H1 (cell line): ENCODE measurements at regions not wholly inside any gene's neighbourhood (a gene's known extent, or its start where the extent isn't known, plus 50 kb on each side); places are given as distances from the start of the nearest gene placed in this dataset.

Experiments
- CTCF ChIA-PET: fragments of 300-600 bp; sonication (Branson Sonifier 250); formaldehyde crosslinking; loops from one replicate; lab custom pipeline; 2021; ENCODE audit not compliant: partially characterized antibody; lab: Charles Lee
- POLR2A ChIA-PET: fragments of 300-600 bp; sonication (Branson Sonifier 250); formaldehyde crosslinking; loops from one replicate; lab custom pipeline; 2021; ENCODE audit warnings: inconsistent platforms; ENCODE audit not compliant: partially characterized antibody; lab: Charles Lee
- DNase-seq, 2 experiments: peaks; one replicate each; pipeline versions ENCODE4 v3.0.0 to v3.0.0-alpha.2; 2010 to 2022; ENCODE audit warnings: low spot score in 2 of 2, low read depth in 1 of 2, mixed read lengths in 1 of 2
- FAIRE-seq: peaks from 2 replicates; lab custom pipeline; 2011; peaks lifted over from hg19 to GRCh38; lab: Jason Lieb, UNC
- H2AFZ ChIP-seq: 2 replicates; pipeline ENCODE4 v1.8.1; 2012; ENCODE audit warnings: low read length, inconsistent platforms
- H2AK5ac ChIP-seq: 2 replicates; pipeline ENCODE4 v1.6.1; 2013; ENCODE audit warnings: low read depth, low read length
- H2BK120ac ChIP-seq: replicated peaks from 2 replicates; pipeline ENCODE3; 2013; ENCODE audit warnings: low read depth, low read length, inconsistent platforms
- H2BK12ac ChIP-seq: 2 replicates; pipeline ENCODE4 v1.6.1; 2013; ENCODE audit warnings: low read depth, low read length
- H2BK15ac ChIP-seq: 2 replicates; pipeline ENCODE4 v1.6.1; 2013; ENCODE audit warnings: low read length
- H2BK20ac ChIP-seq: 2 replicates; pipeline ENCODE4 v1.6.1; 2013; ENCODE audit warnings: low read length
- H2BK5ac ChIP-seq: 2 replicates; pipeline ENCODE4 v1.6.1; 2013; ENCODE audit warnings: low read depth, low read length
- H3K14ac ChIP-seq: 2 replicates; pipeline ENCODE4 v1.6.1; 2013; ENCODE audit warnings: inconsistent platforms; ENCODE audit not compliant: insufficient read length
- H3K18ac ChIP-seq: 2 replicates; pipeline ENCODE4 v1.6.1; 2013; ENCODE audit warnings: low read length; ENCODE audit errors: extremely low read depth
- H3K23ac ChIP-seq: 2 replicates; pipeline ENCODE4 v1.6.1; 2013; ENCODE audit warnings: inconsistent platforms; ENCODE audit not compliant: insufficient read length
- H3K23me2 ChIP-seq: 2 replicates; pipeline ENCODE4 v1.6.1; 2013; ENCODE audit warnings: low read depth, low read length
- H3K27ac ChIP-seq: 2 replicates; pipeline ENCODE4 v1.6.1; 2011; ENCODE audit warnings: low read depth, low read length, inconsistent platforms
- H3K27me3 ChIP-seq, 4 experiments: replicated peaks in 1 of 4; 1 replicate in 1 of 4; 2 replicates in 3 of 4; pipeline versions ENCODE4 v1.6.1 to v1.8.1; 2011 to 2013; ENCODE audit warnings: low read length in 3 of 4, mild to moderate bottlenecking in 3 of 4, inconsistent platforms in 2 of 4, mixed read lengths in 2 of 4, moderate library complexity in 1 of 4; ENCODE audit not compliant: control insufficient read depth in 3 of 4, insufficient read depth in 3 of 4; ENCODE audit errors: extremely low read depth in 1 of 4
- H3K36me3 ChIP-seq, 4 experiments: 2 replicates each; pipeline versions ENCODE4 v1.6.1 to v1.8.1; 2011 to 2013; ENCODE audit warnings: mild to moderate bottlenecking in 4 of 4, low read length in 3 of 4, moderate library complexity in 2 of 4, control low read depth in 1 of 4, inconsistent platforms in 1 of 4; ENCODE audit not compliant: insufficient read depth in 4 of 4, control insufficient read depth in 2 of 4
- H3K4ac ChIP-seq: replicated peaks from 2 replicates; pipeline ENCODE3; 2013; ENCODE audit warnings: low read length, low read depth, mixed read lengths, inconsistent platforms; ENCODE audit not compliant: insufficient read length
- H3K4me1 ChIP-seq, 4 experiments: replicated peaks in 1 of 4; 1 replicate in 1 of 4; 2 replicates in 3 of 4; pipeline versions ENCODE4 v1.6.1 to v1.8.1; 2011 to 2013; ENCODE audit warnings: low read length in 3 of 4, inconsistent platforms in 2 of 4, mixed read lengths in 1 of 4; ENCODE audit not compliant: insufficient read depth in 4 of 4, control insufficient read depth in 3 of 4
- H3K4me2 ChIP-seq, 2 experiments: 2 replicates each; pipeline versions ENCODE4 v1.6.1 to v1.8.1; 2011 to 2013; ENCODE audit warnings: low read depth in 2 of 2, low read length in 2 of 2, control low read depth in 1 of 2, inconsistent platforms in 1 of 2, mild to moderate bottlenecking in 1 of 2; ENCODE audit not compliant: insufficient read depth in 1 of 2
- H3K4me3 ChIP-seq, 4 experiments: fragments of 200-600, 300-600 bp in 1 of 4; sonication (generic), shearing (Covaris generic), sonication (Bioruptor Twin) in 1 of 4; 2 replicates each; pipeline versions ENCODE4 v1.5.1 to v1.8.1; 2011 to 2016; ENCODE audit warnings: low read length in 4 of 4, low read depth in 3 of 4, control low read depth in 2 of 4, inconsistent platforms in 2 of 4, mild to moderate bottlenecking in 2 of 4, mixed read lengths in 1 of 4, moderate library complexity in 1 of 4; ENCODE audit not compliant: insufficient read depth in 2 of 4; ENCODE audit errors: extremely low read depth in 1 of 4
- H3K56ac ChIP-seq: replicated peaks from 2 replicates; pipeline ENCODE3; 2013; ENCODE audit warnings: low read depth, mild to moderate bottlenecking, mixed read lengths, low read length, inconsistent platforms; ENCODE audit not compliant: insufficient read length
- H3K79me1 ChIP-seq: 2 replicates; pipeline ENCODE4 v1.6.1; 2013; ENCODE audit warnings: low read depth, low read length, control low read depth
- H3K79me2 ChIP-seq, 2 experiments: 2 replicates each; pipeline versions ENCODE4 v1.6.1 to v1.8.1; 2012 to 2013; ENCODE audit warnings: low read length in 2 of 2, mild to moderate bottlenecking in 2 of 2, inconsistent platforms in 1 of 2; ENCODE audit not compliant: insufficient read depth in 2 of 2, control insufficient read depth in 1 of 2
- H3K9ac ChIP-seq, 4 experiments: replicated peaks in 1 of 4; 1 replicate in 1 of 4; 2 replicates in 3 of 4; pipeline versions ENCODE4 v1.6.1 to v1.8.1; 2011 to 2013; ENCODE audit warnings: low read depth in 3 of 4, low read length in 3 of 4, control low read depth in 2 of 4, mild to moderate bottlenecking in 2 of 4, moderate library complexity in 2 of 4, inconsistent platforms in 1 of 4; ENCODE audit errors: extremely low read depth in 1 of 4
- H3K9me3 ChIP-seq, 2 experiments: 2 replicates each; pipeline versions ENCODE4 v1.6.1 to v1.8.1; 2012 to 2013; ENCODE audit warnings: mild to moderate bottlenecking in 2 of 2, moderate library complexity in 2 of 2, control low read depth in 1 of 2, inconsistent platforms in 1 of 2, low read depth in 1 of 2, low read length in 1 of 2, mixed read lengths in 1 of 2; ENCODE audit not compliant: insufficient read depth in 2 of 2
- H4K20me1 ChIP-seq, 2 experiments: replicated peaks in 1 of 2; 2 replicates each; pipeline versions ENCODE3 to v1.8.1; 2011 to 2013; ENCODE audit warnings: inconsistent platforms in 2 of 2, low read length in 2 of 2, mild to moderate bottlenecking in 1 of 2; ENCODE audit not compliant: insufficient read depth in 2 of 2, control insufficient read depth in 1 of 2
- H4K5ac ChIP-seq: 2 replicates; pipeline ENCODE4 v1.6.1; 2013; ENCODE audit warnings: low read length, low read depth, mixed read lengths, inconsistent platforms; ENCODE audit not compliant: insufficient read length
- H4K8ac ChIP-seq: 2 replicates; pipeline ENCODE4 v1.8.0; 2013; ENCODE audit warnings: mild to moderate bottlenecking, moderate library complexity, low read length, inconsistent platforms; ENCODE audit not compliant: insufficient read depth; ENCODE audit errors: extremely low read depth
- H4K91ac ChIP-seq: replicated peaks from 2 replicates; pipeline ENCODE3; 2013; ENCODE audit warnings: low read length, mixed read lengths, inconsistent platforms; ENCODE audit not compliant: insufficient read length
- BCL11A ChIP-seq, 2 experiments: IDR thresholded peaks; one replicate each; pipeline ENCODE4 v1.6.1; 2011; ENCODE audit warnings: low read depth in 2 of 2, low read length in 2 of 2, mild to moderate bottlenecking in 2 of 2
- CEBPB ChIP-seq: IDR thresholded peaks from 2 replicates; pipeline ENCODE4 v1.6.1; 2012; ENCODE audit warnings: low read depth, low read length
- CTBP2 ChIP-seq: IDR thresholded peaks from 2 replicates; pipeline ENCODE4 v1.7.0; 2011; ENCODE audit warnings: borderline replicate concordance, mild to moderate bottlenecking, moderate library complexity, mixed read lengths, low read length; ENCODE audit not compliant: insufficient read depth, insufficient read length
- CTCF ChIP-seq, 3 experiments: IDR thresholded peaks; 1 replicate in 2 of 3; 2 replicates in 1 of 3; pipeline versions ENCODE4 v1.5.1 to v1.6.1; 2011; ENCODE audit warnings: low read length in 3 of 3, mild to moderate bottlenecking in 3 of 3, inconsistent platforms in 2 of 3, low read depth in 1 of 3, moderate library complexity in 1 of 3; ENCODE audit not compliant: insufficient read depth in 1 of 3; ENCODE audit errors: control extremely low read depth in 1 of 3
- NRF1 ChIP-seq: IDR thresholded peaks from 2 replicates; pipeline ENCODE4 v1.6.1; 2011; ENCODE audit warnings: mild to moderate bottlenecking, low read depth, low read length, improper control_type of control experiment
- PHF8 ChIP-seq: fragments of 200-600 bp; sonication (generic); conservative IDR thresholded peaks from 2 replicates; pipeline ENCODE4 v1.7.1; 2012; ENCODE audit warnings: low read depth, mild to moderate bottlenecking, inconsistent platforms, low read length, moderate library complexity
- RBBP5 ChIP-seq: IDR thresholded peaks from 2 replicates; pipeline ENCODE4 v1.7.1; 2012; ENCODE audit warnings: low read depth, mild to moderate bottlenecking, inconsistent platforms, low read length, moderate library complexity, borderline replicate concordance
- RNF2 ChIP-seq: fragments of 200-900, 300-1000 bp; sonication (generic); IDR thresholded peaks from 2 replicates; pipeline ENCODE4 v1.7.1; 2016; ENCODE audit warnings: borderline replicate concordance, low read depth, mild to moderate bottlenecking, antibody characterized with exemption, low read length; ENCODE audit not compliant: poor library complexity, severe bottlenecking; ENCODE audit errors: missing control alignments
- SIN3A ChIP-seq, 2 experiments: IDR thresholded peaks in 1 of 2; conservative IDR thresholded peaks in 1 of 2; 2 replicates each; pipeline ENCODE4 v1.6.1; 2011 to 2012; ENCODE audit warnings: low read length in 2 of 2, improper control_type of control experiment in 1 of 2, low read depth in 1 of 2, mild to moderate bottlenecking in 1 of 2
- SIX5 ChIP-seq: IDR thresholded peaks from 2 replicates; pipeline ENCODE4 v1.6.1; 2011; ENCODE audit warnings: mild to moderate bottlenecking, low read depth, low read length
- SRF ChIP-seq: IDR thresholded peaks from 2 replicates; pipeline ENCODE4 v1.6.1; 2011; ENCODE audit warnings: mild to moderate bottlenecking, low read depth, low read length, moderate library complexity
- ZNF274 ChIP-seq: IDR thresholded peaks from 2 replicates; pipeline ENCODE4 v1.7.0; 2012; ENCODE audit warnings: low read length, borderline replicate concordance; ENCODE audit errors: extremely low read depth
- WGBS, 2 experiments: shearing (Covaris generic) in 1 of 2; methylation state at CpG; one replicate each; pipeline versions ENCODE4 v1.1.6 to v1.1.7; 2013 to 2015; ENCODE audit warnings: low lambda C conversion rate in 2 of 2, mixed read lengths in 2 of 2, inconsistent platforms in 1 of 2, low coverage in 1 of 2, missing lambda C conversion rate in 1 of 2; ENCODE audit not compliant: insufficient replicate concordance in 2 of 2, insufficient coverage in 1 of 2, insufficient read length in 1 of 2; ENCODE audit errors: extremely low coverage in 1 of 2, missing lambda C conversion rate in 1 of 2; 5-methylcytosine and 5-hydroxymethylcytosine counted together

GRCh38 chr7:120184866-120185265 lies 88.1 kb upstream of the KCND2 start:
- Histone ChIP-seq H2BK120ac (no peak overlapping the region), H4K5ac (no peak overlapping the region), H2BK5ac (no peak overlapping the region), H3K4ac (no peak overlapping the region), H3K36me3 (no peaks in the 10 kb centered on the region), H3K4me1 (peaks cover 0 to 1% (median under 1%) of the 10 kb centered on the region in 4 experiments; a peak in 3 of 7 replicates), H2BK15ac (no peak overlapping the region), H3K79me2 (no peaks in the 10 kb centered on the region), H3K18ac (no peak overlapping the region), H3K9ac (no peak overlapping the region), H3K23me2 (no peaks in the 10 kb centered on the region), H2BK12ac (no peak overlapping the region), H2AK5ac (no peak overlapping the region), H3K14ac (no peak overlapping the region), H3K4me2 (no peak overlapping the region), H4K8ac (no peak overlapping the region), H3K79me1 (no peaks in the 10 kb centered on the region), H2AFZ (no peak overlapping the region), H2BK20ac (no peak overlapping the region), H4K20me1 (no peaks in the 10 kb centered on the region), H3K23ac (no peak overlapping the region), H3K56ac (no peak overlapping the region), H3K9me3 (no peaks in the 10 kb centered on the region), H3K4me3 (no peak overlapping the region), H3K27ac (no peak overlapping the region), H4K91ac (no peak overlapping the region), H3K27me3 (no peaks in the 10 kb centered on the region)
- ChIA-PET CTCF (no interaction called here), POLR2A (no interaction called here)
- DNase-seq: no peak
- no peak for FAIRE-seq
- WGBS, 2 experiments: 53% methylated on average over 1 of the region's 1 CpG; no CpG with 5 or more reads in 1 of the 2 experiments
- TF ChIP-seq CTBP2: no peak
- TF ChIP-seq PHF8: no peak
- TF ChIP-seq SIX5: no peak
- no peak for TF ChIP-seq NRF1
- no peak for TF ChIP-seq RBBP5
- no peak for TF ChIP-seq CTCF (IDR thresholded peaks at IDR 0.05; ENCODE audit: control extremely low read depth in 1 of 3, insufficient read depth in 1 of 3, low read depth in 1 of 3, low read length in 3 of 3)
- no peak for TF ChIP-seq BCL11A (IDR thresholded peaks at IDR 0.05; ENCODE audit: low read depth in 2 of 2, low read length in 2 of 2)
- no peak for TF ChIP-seq CEBPB
- TF ChIP-seq SIN3A (conservative IDR thresholded peaks at IDR 0.05 in 1 of 2, IDR thresholded peaks at IDR 0.05 in 1 of 2; ENCODE audit: low read depth in 1 of 2, low read length in 2 of 2): no peak
- TF ChIP-seq RNF2: no peak
- TF ChIP-seq SRF: no peak
- no peak for TF ChIP-seq ZNF274
